HG03575 (cell line): ENCODE measurements at regions not wholly inside any gene's neighbourhood (a gene's known extent, or its start where the extent isn't known, plus 50 kb on each side); places are given as distances from the start of the nearest gene placed in this dataset.

Experiments used
- ATAC-seq: cut with Tn5 transposase; IDR thresholded peaks from one replicate; pipeline ENCODE4 v1.9.1; 2021; ENCODE audit not compliant: unreplicated experiment, insufficient number of reproducible peaks, low FRiP score; ENCODE audit errors: extremely low read depth

GRCh38 chr15:35320158-35320780, 225.7 kb downstream of the DPH6 start:
- ATAC-seq = no peak

DNA sequence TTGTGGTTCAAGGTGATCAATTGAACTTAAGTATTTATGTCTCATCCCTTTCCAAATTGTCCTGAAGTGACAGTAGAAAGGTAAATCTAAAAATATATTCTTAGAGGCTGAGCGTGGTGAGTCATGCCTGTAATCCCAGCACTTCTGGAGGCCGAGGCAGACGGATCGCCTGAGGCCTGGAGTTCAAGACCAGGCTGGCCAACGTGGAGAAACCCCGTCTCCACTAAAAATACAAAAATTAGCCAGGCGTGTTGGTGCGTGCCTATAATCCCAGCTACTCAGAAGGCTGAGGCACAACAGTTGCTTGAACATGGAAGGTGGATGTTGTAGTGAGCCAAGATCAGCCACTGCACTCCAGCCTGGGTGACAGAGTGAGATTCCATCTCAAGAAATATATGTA, 226.6 kb downstream of the DPH6 start:
- no peak for ATAC-seq

DNA sequence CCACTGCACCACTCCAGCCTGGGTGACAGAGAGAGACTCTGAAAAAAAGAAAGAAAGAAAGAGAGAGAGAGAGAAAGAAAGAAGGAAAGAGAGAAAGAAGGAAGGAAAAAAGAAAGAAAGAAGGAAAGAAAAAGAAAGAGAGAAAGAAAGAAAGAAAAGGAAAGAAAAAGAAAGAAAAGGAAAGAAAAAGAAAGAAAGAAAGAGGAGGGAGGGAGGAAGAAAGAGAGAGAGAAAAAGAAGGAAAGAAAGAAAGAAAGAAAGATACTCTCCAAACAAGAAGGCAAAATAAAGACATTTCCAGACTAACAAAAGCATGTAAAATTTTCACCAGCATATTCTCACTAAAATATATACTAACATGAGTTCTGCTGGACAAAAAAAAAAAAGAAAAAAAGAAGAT, 228.7 kb downstream of the DPH6 start:
- ATAC-seq = no peak

GRCh38 chr15:35312344-35312743, 227.2 kb upstream of the NANOGP8 start:
- no peak for ATAC-seq

DNA sequence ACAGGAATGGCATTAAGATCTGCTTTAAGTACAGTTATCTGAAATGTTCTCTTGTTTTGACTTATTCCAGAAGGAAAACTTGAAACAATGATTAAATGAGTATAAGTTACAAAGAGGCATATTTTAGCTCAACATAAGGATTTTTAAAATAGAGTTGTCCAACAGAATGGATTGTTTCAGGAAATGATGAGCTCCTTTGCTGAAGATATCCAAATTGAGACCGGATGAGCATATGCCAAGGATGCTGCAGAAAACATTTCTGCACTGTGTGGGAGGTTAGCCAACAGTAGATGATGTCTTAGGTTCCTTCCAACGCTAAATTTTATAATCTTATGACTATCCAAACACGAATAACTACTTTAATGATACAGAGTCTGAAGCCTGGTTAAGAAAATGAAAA, 226.5 kb upstream of the NANOGP8 start:
- ATAC-seq = no peak

DNA sequence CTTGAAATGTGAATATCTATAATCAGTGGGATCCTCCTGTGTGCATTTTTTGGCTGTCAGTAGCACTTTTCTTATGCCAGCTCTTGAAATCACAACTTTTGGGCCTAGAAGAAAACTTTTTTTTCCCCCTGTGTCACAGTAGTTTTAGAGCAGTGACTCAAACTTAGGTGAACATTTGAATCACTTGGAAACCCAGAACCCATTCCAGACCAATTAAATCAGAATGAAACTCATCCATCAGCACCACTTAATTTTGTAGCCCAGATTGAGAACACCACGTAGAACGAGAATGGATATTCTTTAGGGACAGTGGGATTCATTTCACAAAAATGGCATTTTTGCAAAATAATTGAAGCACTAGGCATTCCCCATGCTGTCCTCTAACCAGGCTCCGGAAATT, 224.8 kb upstream of the NANOGP8 start:
- ATAC-seq = no peak

- ATAC-seq = no peak
Observed at GRCh38 chr15:35308802-35309201, 223.7 kb upstream of the NANOGP8 start.

DNA sequence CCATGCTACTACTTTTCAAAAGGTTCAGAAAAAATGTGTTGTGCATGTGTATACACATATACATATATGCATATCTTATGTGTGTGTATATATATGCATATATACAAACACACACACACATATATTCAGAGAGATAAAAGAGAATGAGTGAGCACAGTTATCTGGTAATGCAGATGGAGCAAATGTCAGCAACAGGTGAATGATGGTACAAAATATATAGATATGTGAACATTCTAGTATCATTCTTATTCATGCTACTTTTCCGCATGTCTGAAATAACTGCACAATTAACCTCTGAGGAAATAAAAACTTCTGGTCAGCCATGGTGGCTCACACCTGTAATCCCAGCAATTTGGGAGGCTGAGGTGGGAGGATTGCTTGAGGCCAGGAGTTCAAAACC, 222.6 kb upstream of the NANOGP8 start:
- ATAC-seq = no peak

DNA sequence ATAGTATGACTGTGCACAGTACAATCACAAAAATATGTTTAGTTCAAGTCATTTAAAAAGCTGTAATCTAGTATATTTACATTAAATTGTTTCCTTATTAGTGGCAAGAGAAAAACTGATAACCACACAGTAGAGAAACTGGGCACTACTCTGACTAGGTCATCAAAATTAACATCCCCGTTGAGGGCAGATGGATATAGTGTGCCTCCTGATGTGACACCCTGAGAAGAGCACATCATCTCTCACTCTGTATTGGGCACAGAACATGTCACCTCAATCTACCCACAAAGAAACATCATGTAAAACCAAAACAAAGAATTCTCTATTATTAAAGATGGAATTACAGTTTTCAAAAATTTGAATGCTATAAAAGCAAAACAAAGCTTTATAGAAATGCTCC, 221.9 kb upstream of the NANOGP8 start:
- no peak for ATAC-seq

DNA sequence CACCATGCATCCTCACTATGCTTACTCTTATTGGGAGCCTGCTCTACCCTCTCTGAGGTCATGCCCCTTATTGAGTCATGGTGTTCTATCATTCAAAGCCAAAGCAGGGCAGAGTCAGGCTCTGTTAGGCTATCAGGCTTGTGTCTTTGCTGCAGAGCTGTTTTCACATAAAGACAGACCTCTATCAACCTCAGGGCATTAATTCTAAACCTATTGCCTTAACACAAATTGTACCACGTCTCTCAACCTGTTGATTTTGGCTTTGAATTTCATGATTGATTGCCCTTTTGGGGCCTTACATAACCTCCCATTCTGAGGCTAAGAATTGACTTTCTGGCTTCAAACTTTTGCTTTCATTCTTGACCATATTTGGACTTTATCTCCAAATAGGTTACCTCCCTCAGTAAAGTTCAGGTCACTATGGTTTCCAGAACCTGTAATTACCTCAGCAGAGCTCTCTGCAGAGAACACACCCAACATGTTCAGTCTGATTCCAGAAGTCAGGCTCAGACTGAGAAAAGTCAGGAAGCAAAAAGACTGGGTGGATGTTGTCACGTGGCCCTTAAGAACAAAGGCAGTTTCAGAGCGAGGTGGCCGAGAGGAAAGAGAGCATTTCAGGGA, 221.4 kb upstream of the NANOGP8 start:
- no peak for ATAC-seq

DNA sequence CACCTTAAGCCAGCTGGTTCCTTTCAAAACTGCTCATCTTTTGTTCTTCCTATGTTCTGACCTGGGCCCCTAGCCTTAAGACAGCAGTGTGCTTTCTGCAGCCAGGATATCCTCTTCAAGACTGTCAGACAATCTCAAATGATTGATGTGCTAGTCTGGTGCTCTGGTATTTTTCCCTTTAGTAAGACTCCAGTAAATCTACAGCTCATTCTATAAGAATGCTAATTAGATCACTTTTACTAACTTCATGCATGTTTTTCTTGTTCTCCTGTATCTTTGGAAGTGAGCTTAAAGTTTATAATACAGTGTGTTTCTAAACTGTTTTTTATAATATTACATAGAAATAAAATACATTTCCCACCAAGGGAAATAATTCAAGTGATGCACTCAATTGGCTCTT, 220.9 kb upstream of the NANOGP8 start:
- ATAC-seq = no peak

GRCh38 chr15:35305031-35305550, 220.0 kb upstream of the NANOGP8 start:
- ATAC-seq = no peak

DNA sequence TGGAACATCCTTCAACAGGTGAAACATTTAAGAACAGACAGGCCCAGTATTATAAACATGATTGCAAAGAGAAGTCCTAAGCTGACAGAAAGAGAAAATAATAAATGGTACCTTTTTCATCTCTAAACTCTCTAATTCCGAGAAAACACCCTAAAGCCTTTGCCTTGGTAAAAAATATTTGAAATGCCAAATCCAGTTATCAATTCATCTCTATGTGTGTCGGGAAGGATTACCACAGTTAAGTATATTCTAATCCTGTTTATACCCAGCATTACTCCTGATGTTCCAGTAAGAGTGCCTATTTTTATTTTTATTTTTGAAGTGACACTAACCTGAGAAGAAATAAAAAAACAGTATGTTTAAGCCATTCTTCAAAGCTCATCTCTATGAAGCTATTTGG, 219.3 kb upstream of the NANOGP8 start:
- no peak for ATAC-seq

GRCh38 chr15:35302334-35302733, 217.2 kb upstream of the NANOGP8 start:
- no peak for ATAC-seq

DNA sequence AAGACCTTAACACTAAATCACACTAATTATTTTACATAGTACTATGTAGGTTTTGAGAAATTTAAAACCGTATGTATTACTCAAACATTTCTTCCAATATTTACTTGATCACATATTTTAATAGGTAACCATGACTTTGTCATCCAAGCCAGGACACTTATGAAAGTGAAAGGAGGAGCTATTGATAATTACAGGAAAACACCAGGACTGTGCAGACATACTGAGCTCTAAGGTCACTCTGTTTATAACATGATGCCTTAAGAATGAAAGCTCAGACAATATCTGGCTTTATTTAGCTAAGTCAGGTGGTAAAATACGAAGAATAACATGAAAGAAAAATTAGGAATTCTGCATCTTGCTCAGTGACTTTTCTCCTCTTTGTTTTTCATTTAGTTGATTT, 216.0 kb upstream of the NANOGP8 start:
- ATAC-seq = no peak

DNA sequence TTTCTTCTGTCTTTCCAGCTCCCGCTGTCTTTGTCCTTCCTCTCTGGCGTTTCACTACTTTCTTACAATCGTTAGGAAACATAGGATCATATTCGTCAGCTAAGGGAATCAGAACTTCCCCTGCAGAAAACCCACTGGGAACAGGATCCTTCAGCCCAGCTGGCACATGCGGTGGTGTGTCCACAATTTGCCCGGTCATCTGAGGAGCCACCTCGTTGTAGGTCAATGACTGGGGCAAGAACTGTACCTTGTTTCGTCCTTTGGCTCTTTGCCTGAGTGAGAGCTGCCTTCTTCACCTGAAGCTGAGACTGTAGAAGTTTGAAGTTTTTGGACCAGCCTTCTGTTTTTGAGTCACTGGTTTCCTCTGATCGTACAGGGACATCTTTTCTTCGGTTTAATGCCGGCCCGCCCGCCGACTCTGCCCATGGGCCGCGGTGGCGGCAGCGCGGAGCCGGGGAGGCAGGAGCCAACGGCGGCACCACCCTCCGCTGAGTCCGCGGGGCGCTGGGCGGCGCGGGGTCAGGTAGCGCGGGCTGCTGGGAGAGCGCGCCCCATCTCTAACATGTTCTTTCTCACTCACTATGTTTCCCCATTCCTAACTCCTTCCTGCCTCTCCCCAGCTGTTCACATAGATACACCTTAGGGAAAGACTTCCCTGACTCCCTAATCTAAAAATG, 214.1 kb upstream of the NANOGP8 start:
- ATAC-seq = no peak

GRCh38 chr15:35298509-35298908, 213.4 kb upstream of the NANOGP8 start:
- ATAC-seq = no peak

- no peak for ATAC-seq
Observed at GRCh38 chr15:35293353-35294130, 208.4 kb upstream of the NANOGP8 start.

DNA sequence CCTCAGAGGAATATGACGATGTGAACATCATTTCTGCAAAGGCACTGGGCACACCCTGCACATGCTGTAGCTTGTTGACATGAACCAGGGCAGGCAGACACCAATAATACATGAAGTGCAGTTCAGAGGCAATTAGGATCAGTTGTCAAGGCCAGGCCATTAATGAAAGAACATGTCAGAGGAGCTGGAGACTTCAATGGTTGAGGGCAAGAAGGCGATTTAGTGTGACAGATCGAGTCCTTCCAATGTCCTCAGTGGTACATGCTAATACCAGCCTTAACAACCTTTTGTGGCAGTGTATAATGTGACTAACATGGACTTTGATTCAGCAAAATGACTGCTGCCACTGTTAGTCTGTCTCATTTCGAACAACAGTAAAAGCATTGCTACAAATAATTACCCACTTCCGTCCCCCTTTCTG, 205.2 kb upstream of the NANOGP8 start:
- no peak for ATAC-seq
